ENCODE measurements at regions not wholly inside any gene's neighbourhood (a gene's known extent, or its start where the extent isn't known, plus 50 kb on each side); places are given as distances from the start of the nearest gene placed in this dataset.
A peak's percentile ranks its signal among the peaks of the same experiment; 100 is the strongest.
"Not testable (repeated sequence)": the region's sequence is repeated elsewhere in the genome, so short reads cannot be mapped to it uniquely, and the experiment has no call there.

DNA sequence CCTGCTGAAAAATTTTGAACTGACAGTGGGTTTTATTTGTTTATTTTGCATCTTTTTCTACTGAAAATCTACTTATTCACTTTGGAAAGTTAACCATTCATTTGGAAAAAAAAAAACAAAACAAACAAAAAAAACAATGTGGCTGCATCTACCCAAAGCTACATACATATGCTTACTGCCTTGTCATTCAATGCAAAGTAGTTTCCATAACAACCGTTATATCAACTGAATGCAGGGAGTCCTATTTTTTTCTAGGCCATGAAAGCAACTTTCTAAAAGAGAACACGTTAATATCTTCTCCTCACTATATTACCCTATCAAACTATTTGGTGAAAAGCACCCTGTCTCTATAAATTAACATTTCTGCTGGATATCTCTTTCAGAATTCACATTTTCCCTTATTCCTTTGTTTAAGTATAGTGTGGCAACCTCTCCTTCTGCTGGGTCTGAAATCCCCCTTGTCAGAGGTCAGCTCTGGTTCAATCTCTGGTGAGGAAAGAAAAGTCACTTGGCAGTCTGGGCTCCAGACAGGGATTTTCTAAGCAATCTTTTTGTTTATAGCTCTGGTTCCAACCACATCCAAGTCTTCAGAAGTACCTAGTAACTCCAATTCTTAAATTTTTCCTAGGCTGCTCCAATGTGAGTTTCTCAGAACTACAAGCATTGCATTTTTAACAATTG lies 528.4 kb upstream of the TOM1L1 start:
- no peak for DNase-seq

DNA sequence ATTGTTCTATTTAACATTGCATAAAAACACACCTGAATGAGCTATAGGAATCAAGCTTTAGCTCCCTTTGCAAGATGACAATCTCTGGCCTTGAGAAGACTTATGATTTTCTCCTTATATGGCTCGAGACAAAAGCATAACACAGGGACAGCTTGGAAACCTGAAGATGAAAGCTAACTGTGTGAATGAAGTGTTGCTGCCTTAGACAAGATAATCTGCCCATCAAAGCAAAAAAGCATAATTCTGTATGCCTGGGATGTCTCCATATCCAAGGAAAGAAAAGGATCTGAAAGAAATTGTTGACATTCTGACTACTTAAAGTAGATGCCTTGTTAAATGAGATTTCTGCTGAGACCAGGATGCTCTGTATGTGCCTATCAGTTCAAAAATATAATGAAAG lies 526.7 kb upstream of the TOM1L1 start:
- DNase-seq: no peak

DNA sequence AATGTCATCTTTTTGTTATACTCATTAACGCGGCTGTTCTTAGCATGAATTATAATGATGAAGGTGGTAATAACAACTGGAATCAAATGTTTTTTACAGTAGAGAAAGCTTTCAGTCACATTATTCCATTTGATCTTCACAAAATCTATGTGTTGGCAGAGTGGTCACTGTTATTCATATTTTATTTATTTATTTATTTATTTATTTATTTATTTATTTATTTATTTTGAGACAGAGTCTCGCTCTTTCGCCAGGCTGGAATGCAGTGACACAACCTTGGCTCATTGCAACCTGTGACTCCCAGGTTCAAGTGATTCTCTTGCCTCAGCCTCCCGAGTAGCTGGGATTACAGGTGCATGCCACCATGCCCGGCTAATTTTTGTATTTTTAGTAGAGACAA lies 524.2 kb upstream of the TOM1L1 start:
- DNase-seq: not testable (repeated sequence)

DNA sequence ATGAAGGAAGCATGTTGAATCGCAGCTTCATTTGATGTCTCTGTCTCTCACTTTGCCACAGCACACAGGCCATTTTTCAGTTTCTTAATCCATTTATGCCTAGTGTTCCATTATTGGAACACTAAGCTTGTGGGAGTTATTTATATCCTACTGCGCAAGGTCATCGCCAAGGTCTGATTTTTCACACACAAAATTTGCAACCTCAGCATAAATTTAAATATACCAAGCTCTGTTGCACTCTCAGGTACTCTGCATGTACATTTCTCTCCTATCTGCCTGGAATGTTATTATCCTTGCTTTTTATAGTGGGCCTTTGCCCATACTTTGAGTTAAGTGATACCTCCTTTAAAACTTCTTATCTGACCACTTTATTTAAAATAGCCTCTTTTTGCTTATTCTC lies 519.2 kb upstream of the TOM1L1 start:
- DNase-seq: no peak

DNA sequence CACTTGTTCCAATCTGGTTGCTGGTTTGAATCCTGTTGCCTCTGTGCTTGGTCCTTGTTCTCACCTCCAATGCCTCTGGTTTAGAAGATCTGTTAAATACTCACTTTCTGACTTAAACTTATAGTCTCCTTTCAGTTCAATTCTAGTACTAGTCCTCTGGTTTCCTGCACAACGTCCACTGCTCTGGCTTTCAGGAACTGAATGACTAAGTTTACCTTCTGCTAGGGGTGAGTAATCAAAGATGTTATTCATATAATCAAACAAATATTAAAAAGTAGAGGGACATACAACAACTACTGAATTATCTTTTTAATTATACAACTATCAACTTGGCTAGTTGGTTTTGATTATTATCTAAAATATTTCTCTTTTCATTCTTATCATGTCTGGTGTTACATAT lies 496.4 kb upstream of the TOM1L1 start:
- no peak for DNase-seq

DNA sequence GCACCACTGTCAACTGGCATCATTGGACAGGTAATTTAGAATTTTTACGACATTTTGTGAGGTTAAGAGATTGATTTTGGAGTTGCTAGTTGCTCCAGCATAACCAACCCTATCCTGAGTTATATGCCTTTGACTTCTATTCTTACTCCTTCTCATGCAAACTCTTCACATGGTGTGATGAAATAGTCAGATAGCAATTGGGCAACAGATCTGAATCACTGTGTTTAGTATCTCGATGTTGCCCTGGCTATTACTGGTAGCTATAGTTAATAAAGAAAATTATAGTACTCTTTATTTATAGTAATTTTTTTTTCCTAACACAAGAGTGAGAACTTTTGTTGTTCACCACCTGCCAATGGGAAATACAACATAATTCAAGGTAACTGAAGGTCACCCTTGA lies 494.8 kb upstream of the TOM1L1 start:
- no peak for DNase-seq

DNA sequence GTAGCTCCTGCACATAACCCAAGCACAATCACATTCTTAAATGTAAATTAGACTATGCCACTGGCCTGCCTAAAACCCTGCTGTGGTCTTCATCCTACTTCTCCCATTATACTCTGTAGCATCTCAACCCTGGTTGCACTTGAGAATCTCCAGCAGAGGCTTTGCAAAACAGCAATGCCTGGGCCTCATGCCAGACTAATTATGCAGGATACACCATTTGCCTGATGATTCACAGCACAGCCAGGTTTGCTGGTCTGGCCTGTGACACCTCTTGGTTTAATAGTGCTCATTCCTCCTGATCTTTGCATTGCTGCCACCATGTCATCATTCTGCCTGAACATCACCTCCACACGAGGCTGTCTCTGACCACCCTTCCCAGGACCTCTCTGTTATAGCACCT lies 491.9 kb upstream of the TOM1L1 start:
- no peak for DNase-seq

DNA sequence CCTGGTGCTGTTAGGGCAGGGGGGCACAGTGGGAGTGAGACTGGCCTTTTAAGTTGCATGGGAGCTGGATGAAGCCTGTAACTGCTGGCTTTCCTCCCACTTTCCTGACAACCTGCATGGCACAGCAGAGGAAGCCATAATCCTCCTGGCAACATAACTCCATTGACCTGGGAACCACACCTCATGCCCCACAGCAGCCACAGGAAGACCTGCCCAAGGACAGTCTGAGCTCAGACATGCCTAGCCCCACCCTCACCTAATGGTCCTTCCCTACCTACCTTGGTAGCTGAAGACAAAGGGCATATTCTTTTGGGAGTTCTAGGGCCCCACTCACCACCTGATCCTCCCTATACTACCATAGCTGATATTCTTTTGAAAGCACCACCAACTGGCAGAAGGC lies 482.2 kb upstream of the TOM1L1 start:
- DNase-seq: no peak

DNA sequence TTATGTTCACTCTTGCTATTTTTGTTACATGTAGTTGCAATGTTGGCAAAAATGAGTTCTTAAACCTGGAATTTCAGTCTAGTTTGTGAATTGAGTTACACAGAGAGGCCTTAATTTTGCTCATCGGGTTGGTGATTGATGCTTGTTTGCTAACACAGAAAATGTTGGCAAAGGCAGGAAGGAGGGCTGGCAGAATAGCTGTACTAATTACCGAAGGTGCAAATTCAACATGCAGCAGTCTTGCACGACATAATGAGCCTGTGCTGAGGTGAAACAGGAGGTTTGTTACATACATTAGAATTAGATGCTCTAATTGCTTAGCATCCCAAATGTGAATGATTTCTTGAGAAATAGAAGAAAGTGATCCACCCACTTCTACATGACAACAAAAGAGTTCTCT lies 475.0 kb upstream of the TOM1L1 start:
- DNase-seq: no peak

DNA sequence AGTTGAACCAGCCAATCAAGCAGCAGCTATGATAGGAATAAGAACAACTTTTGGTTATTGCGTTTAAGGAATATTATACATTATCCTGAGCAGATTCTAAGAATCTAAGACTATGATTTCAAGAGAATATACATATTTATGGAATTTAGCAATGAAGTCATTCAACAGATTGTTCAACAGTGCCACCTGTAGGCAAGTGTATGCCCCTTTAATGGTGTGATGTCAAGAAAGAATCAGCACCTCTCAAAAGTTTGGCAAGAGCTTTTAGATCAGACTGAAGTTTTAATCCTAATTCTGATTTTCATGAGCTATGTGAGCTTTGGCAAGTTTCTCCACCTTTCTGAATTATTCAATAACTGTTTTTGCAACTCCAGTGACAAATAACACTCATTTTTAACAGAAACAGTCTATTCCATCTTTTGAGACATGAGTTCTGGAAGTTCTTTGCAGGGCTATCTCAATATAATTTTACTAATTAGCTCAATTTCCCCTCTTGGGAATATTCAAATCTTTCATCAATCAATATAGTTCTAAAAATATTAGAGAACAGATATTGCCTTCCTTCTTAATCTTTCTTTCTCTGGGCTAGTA lies 474.3 kb upstream of the TOM1L1 start:
- peak; percentile 38 for DNase-seq

DNA sequence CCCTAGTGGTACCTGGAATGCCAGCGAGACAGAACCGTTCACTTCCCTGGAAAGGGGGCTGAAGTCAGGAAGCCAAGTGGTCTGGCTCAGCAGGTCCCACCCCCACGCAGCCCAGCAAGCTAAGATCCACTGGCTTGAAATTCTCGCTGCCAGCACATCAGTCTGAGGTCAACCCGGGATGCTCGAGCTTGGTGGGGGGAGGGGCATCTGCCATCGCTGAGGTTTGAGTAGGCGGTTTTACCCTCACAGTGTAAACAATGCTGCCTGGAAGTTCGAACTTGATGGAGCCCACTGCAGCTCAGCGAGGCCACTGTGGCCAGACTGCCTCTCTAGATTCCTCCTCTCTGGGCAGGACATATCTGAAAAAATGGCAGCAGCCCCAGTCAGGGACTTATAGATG lies 464.7 kb upstream of the TOM1L1 start:
- DNase-seq: no peak

DNA sequence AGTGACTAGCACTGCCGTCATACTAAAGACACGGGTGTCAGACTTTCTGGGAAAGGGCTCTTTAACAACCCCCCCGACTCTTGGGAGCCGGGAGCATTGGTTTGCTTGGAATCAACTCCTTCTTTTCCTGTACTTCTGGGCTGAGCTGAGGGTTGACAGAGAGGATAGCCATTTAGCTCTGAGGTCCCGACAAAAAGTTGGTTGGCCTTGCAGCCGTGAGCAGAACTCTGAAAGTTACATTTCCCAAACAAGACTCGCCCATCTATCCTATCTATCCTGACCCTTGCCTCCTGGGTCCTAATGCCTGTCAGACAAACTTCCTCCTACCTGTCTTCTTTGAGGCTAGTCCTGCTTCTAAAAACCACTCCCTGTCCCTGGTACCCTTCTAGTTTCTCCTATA lies 460.8 kb upstream of the TOM1L1 start:
- no peak for DNase-seq

DNA sequence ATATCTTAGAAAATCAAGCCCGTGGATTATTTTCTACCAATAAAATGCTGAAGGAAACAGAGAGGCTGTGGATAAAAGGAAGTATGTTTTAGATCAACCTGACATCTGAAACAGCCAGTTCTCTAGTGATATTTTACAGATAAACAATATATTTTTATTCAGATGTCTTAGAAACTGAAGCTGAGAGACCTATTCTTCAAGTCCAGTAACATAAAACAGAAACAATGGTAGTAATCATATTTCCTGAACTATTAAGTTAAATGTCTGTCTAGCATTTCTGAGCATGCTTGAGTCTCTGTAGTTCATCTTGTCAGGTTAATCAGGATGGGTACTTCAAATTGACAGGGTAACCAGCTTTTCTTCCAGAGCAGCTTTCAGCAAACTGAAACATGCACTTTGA lies 449.6 kb upstream of the TOM1L1 start:
- no peak for DNase-seq

DNA sequence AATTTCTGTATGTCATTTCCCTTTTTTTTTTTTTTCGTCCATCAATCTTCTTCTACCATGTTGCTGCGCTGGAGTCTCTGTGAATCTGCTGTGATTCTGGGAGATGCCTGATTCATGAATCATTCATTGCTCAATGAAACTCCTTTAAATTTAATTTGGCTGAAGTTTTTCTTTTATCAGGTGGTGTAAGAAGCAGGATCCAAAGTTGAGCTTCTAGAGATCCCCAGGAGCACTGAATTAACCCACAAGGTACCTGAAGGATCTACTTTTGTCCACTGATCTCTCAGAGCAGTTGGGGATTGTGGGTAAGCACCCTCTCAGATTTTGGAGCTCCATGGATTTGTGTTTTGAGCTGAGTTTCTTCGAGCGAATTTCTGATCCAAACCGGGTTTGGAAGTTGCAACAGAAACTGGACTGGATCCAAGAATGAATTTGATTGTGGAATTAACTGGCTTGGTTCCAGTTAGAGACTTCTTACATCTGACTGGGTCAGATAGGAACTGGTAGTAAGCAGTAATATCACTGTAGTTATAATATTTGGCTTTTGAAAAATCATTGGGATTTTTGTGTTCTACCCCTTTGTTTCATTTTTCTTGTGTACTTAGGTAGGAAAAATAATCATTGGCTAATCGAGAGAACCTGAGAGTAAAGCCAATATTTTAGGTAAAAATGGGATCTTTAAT lies 447.8 kb upstream of the TOM1L1 start:
- DNase-seq: no peak

DNA sequence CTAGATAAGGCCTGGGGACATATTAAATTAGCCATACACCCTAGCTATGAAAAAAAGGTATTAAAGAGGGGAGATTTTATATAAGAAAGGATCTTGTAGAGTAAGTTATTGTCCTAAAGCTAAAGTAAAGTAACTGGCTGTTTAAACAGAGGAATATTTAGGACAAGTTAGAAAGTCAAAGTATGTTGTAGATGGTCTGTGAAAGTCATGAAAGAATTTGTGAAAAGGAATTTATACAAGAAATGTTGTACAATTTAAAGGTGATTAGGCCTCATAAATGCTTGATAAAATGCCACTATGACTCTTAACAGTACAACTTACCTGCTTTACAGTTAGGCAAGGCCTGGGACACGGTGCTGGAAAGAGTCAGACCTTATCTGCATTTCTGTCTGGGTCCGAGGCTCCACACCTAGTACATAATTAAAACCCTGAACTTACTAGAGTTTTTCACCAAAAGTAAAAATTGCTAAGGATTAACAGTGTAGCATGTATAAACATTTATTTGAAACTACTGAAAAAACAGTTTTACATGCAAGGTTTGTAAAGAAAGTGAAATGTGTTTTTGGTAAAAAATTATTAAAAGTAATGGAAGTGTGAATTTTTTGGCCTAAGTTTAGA lies 445.3 kb upstream of the TOM1L1 start:
- DNase-seq: no peak

DNA sequence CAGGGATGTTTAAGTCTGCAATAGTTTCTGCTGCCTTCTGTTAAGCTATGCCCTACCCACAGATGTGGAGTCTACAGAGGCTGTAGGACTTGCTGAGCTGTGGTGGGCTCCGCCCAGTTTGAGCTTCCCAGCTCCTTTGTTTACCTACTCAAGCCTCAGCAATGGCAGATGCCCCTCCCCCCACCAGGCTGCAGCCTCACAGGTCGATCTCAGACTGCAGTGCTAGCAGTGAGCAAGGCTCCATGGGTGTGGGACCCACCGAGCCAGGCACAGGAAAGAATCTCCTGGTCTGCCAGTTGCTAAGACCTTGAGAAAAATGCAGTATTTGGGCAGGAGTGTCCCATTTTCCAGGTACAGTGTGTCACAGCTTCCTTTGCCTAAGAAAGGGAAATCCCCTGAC lies 435.2 kb upstream of the TOM1L1 start:
- not testable (repeated sequence) for DNase-seq

DNA sequence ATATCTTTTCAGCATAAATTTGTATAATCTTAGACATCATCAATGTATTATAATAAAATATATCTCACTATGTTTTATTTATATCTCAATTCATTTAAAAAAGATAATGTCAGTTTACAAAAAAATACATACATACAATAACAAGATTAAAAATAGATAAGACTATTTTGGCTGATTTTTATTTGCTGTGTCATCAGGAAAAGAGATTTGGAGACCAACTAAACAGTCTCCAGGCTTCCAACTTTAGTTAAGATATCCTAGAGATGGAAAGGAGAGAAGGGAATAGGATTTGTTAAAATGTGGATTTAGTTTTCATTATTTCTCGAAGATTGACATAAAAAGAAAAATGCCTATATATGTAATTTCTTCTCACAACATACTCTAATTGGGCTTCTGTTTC lies 433.8 kb upstream of the TOM1L1 start:
- DNase-seq: no peak

DNA sequence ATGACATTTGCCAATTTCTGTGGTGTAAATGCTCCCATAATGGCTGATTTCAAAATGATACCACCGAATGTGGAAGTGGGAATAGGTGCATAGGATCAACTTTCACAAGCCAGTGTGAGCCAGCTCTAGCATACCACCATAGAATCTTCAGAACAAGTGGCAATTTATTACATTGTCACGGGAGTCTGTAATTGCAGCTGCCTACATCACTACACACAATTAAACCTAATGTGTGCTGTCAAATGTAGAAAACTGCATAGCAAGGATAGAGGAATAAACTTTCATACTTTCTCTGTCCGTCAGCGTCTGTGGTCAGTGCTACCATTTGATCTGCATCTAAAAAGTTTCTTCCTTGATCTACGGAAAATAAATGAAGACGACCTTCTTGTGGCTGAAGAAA lies 417.8 kb upstream of the TOM1L1 start:
- no peak for DNase-seq

DNA sequence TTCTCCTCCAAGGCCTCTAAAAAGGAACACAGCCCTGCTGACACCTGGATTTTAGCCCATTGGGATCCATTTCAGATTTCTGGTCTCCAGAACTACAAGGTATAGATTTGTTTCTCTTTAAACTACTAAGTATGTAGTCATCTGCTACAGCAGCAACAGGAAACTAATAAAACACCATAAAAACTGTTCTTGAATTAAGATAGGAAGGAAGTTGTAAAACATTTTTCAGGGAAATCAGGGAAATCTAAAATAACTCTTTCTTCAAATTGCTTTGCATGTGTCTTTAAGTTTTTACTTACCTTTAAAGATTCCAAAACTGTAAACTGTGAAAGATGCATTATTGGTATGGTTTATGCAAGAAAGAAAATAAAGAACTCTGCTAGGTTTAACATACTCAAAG lies 407.0 kb upstream of the TOM1L1 start:
- no peak for DNase-seq

DNA sequence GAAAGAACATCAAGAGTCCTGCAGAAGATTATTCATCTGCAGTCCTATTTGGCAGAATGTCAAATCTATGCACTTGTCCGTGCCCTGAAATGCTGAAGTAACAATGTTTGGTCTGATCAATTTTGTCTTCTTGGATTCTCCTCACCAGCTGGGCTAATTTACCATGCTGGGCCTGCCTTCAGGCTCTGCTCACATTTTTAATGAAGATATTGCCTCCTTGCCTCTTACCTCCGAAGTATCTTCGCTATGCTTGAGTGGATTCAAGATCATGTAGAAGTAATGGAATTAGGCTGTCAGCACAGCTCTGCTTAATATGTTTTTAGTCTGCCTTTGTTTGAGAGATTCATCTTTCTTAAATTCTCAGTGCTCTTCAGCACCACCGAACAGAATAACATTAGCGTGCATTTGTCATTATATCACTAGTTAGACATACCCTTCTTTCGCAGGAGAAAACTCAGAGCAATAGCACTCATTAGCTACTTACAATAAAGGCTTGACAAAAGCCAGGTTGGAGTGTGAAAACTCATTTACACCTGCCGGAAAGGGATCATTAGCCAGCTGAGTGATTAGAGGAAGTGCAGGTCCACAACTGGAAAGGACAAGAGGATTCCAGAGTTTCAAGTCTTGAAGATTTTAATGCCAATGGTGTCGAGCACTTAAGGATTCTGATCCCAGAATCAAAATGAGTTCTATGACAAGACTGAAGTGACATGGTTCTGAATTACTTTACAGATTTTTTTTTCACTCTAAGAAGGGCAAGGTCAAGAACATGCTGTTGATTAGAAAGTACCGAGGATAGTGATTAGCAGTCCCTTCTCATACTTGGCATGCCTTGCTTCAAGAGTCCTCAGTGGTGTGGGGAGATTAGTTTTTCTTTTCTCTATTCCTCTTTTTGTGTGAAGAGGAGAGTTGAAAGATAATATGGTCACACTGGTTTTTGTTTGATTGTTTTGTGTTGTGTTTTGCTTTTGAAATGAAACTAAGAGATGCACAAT lies 405.6 kb upstream of the TOM1L1 start:
- no peak for DNase-seq

DNA sequence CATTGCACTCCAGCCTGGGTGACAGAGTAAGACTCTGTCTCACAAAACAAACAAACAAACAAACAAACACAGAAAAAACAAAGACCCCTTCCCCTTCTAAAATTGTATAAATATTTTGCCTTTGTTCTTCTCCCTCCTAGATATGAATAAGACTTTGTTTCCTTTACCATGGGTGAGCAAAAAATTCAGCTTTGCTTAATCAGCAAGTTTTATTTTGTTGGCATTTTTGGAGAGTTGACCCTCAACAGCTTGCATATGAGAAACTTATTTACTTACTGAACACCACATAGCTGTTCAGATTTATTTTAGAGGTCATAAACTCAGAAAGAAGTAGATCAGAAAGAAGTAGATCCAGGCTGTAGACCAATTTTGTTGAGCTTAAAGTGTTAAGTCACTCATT lies 395.2 kb upstream of the TOM1L1 start:
- no peak for DNase-seq

DNA sequence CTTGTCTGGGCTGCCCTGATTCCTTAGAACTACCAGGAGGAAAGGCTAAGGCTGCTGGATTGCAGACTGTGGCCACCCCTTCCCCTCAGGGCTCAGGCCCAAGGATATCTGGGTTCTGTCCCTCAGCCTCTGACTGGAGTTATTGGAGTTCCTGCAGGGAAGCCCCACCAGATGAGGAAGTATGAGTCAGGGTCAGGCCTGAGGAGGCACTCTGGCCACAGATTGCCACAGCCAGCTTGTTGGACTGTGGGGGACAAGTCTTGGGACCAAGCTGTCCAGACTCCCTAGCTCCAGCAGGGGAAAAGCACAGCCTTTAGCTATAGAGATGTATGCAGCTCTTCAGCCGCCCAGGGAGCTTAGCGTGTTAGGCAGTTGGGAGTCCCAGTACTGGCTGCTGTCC lies 381.9 kb upstream of the TOM1L1 start:
- DNase-seq: no peak

DNA sequence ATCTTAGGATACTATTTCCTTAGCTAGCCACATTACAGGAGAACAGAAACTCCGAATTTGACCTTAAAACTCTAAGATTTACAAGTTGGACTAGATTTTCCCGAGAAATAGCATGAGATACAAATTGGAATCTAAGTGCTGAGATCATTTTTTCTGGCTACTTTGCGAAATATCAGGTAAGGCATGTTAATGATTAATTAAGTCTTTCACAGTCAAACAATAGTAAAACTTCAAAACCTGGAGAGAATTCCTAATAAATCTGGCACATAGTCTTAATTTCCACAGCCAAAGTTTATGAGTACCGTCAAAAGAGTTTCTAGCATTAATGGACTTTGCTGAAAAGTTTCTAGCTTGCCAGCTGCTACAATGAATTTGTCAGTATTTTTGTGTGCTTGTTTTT lies 379.5 kb upstream of the TOM1L1 start:
- DNase-seq: no peak
